ENCODE measurements at regions not wholly inside any gene's neighbourhood (a gene's known extent, or its start where the extent isn't known, plus 50 kb on each side); places are given as distances from the start of the nearest gene placed in this dataset.

DNA sequence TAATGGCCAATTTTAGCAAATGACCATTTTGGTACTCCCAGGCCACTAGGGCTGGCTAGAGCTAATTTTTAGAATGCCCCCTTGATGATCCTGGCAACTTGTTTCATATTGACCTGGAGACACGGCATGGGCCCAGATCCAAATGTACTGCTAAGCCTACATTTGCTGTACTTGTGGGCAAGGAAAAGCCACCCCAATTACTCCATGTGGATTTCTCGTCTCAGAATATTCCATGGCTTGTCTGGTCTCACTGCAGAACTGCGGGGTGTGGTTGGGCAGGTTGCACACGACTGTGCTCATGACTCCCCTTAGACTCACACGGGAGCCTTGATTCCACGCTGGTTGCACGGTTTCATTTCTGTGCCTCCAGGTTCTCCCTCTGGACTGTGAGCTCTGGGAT lies 140.9 kb downstream of the RPLP1 start:
- intact Hi-C loops (cut with micrococcal nuclease) (no loop called here), dilution Hi-C loops (cut with HindIII; ENCODE audit: low sequenced_read_pairs, unreplicated experiment) (no loop called here), in situ Hi-C loops (cut with MboI; ENCODE audit: low sequenced_read_pairs) (no loop called here)
- no peak overlapping the region for H2AK9ac ChIP-seq (replicated peaks; ENCODE audit: low read depth, low read length, poor library complexity)
- no peak overlapping the region for H3K18ac ChIP-seq (ENCODE audit: low read depth, low read length)
- H3K27me3 ChIP-seq (ENCODE audit: control insufficient read depth, insufficient read depth, low read length), result peaks cover 59% of the 10 kb centered on the region
- no peak overlapping the region for H4K5ac ChIP-seq (ENCODE audit: low read depth, low read length)
- WGBS, 2 experiments (ENCODE audit: extremely low coverage in 2 of 2, insufficient read length in 1 of 2), result 87% methylated on average over 5 of the region's 7 CpGs; no CpG with 5 or more reads in 1 of the 2 experiments
- no peak overlapping the region for H2AK5ac ChIP-seq (ENCODE audit: low read depth, low read length)
- H2BK15ac ChIP-seq (ENCODE audit: low read depth, low read length), result no peak overlapping the region
- H3K27ac ChIP-seq (ENCODE audit: insufficient read depth, low read length), result no peak overlapping the region
- H3K36me3 ChIP-seq (ENCODE audit: control insufficient read depth, insufficient read depth, low read length), result no peaks in the 10 kb centered on the region
- no peak overlapping the region for H4K91ac ChIP-seq (ENCODE audit: insufficient read depth, low read depth, low read length)
- no peak overlapping the region for H2BK20ac ChIP-seq (ENCODE audit: low read depth, low read length)
- no TSS peak for BruUV-seq (replicated peaks)
- no peak overlapping the region for H3K14ac ChIP-seq (replicated peaks; ENCODE audit: low read depth, low read length)
- H2AFZ ChIP-seq (replicated peaks; ENCODE audit: low read length, poor library complexity), result no peak overlapping the region
- H4K8ac ChIP-seq (ENCODE audit: low read depth in 2 of 2, low read length in 2 of 2), result no peak overlapping the region
- no peak overlapping the region for H2BK120ac ChIP-seq (ENCODE audit: low read depth, low read length)
- H3K4me1 ChIP-seq (ENCODE audit: control insufficient read depth, insufficient read depth, low read length), result no peaks in the 10 kb centered on the region; the same call in 1 of the 2 replicates
- no peak overlapping the region for H3K56ac ChIP-seq (ENCODE audit: extremely low read depth, insufficient read depth, low read length)
- H3K9me1 ChIP-seq (ENCODE audit: insufficient read depth, low read length), result no peaks in the 10 kb centered on the region
- H3K4ac ChIP-seq (ENCODE audit: low read depth, low read length), result no peak overlapping the region
- H3K23ac ChIP-seq (ENCODE audit: low read depth, low read length), result no peak overlapping the region
- ChIA-PET CTCF (no interaction called here), POLR2A (ENCODE audit: unreplicated experiment) (no interaction called here)
- H3K4me2 ChIP-seq (ENCODE audit: low read depth, low read length), result no peak overlapping the region
- no peak overlapping the region for H2BK5ac ChIP-seq (ENCODE audit: low read depth, low read length, poor library complexity, severe bottlenecking)
- ATAC-seq (ENCODE audit: low read depth) (no peak), DNase-seq (no peak)
- H3K9me3 ChIP-seq (ENCODE audit: control insufficient read depth, insufficient read depth, low read length), result 0 out of 2 replicates have a peak, but pooled peaks cover 2% of the 10 kb centered on the region
- no peak overlapping the region for H3K4me3 ChIP-seq (ENCODE audit: insufficient read depth, low read depth, low read length)
- H4K20me1 ChIP-seq (ENCODE audit: insufficient read depth, low read length), result no peaks in the 10 kb centered on the region
- TF ChIP-seq CEBPB (IDR thresholded peaks at IDR 0.05; ENCODE audit: low read depth, low read length), result no peak
- no peak for TF ChIP-seq MAZ (IDR thresholded peaks at IDR 0.05; ENCODE audit: borderline replicate concordance, low read depth, low read length)
- no peaks in the 10 kb centered on the region for H3K79me1 ChIP-seq (ENCODE audit: low read depth in 1 of 2, low read length in 2 of 2)
- no peak overlapping the region for H3K9ac ChIP-seq (ENCODE audit: low read depth, low read length)
